Colonic mucosa (tissue), 4 donors: ENCODE measurements at regions not wholly inside any gene's neighbourhood (a gene's known extent, or its start where the extent isn't known, plus 50 kb on each side); places are given as distances from the start of the nearest gene placed in this dataset.

Experiments
- DNase-seq: peaks from one replicate; pipeline ENCODE4 v3.0.0-alpha.2; 2020
- H3K27ac ChIP-seq: fragments of 200-600 bp; one replicate; pipeline ENCODE4 v1.8.0; 2021
- H3K27me3 ChIP-seq: fragments of 200-600 bp; one replicate; pipeline ENCODE4 v1.8.0; 2021
- H3K36me3 ChIP-seq: fragments of 200-600 bp; one replicate; pipeline ENCODE4 v1.8.0; 2021
- H3K4me1 ChIP-seq: fragments of 200-600 bp; one replicate; pipeline ENCODE4 v1.8.0; 2021; ENCODE audit warnings: mild to moderate bottlenecking
- H3K4me3 ChIP-seq: fragments of 200-600 bp; one replicate; pipeline ENCODE4 v1.8.0; 2021
- H3K9ac ChIP-seq, 2 donors: one replicate each; pipeline ENCODE4 v1.7.0; 2013; ENCODE audit warnings: control low read depth in 2 of 2, low read depth in 2 of 2, low read length in 2 of 2
- H3K9me3 ChIP-seq: fragments of 200-600 bp; one replicate; pipeline ENCODE4 v1.8.0; 2021
- CTCF ChIP-seq: fragments of 200-600 bp; IDR thresholded peaks from one replicate; pipeline ENCODE4 v1.8.0; 2022; ENCODE audit warnings: antibody characterized with exemption, mild to moderate bottlenecking
- intact Hi-C: fragments of 100-400 bp; cut with DNase I; formaldehyde crosslinking; loops from one replicate; pipeline ENCODE4 v1.14.1; 2022
- donor health status: healthy.
- donor health status: DM: no; HTN: no; CAD: no.
- donor health status: DM: no; HTN: no; CAD: no.

- no peak overlapping the region for H3K27ac ChIP-seq
- no peak overlapping the region for H3K9ac ChIP-seq
- H3K4me3 ChIP-seq, result no peak overlapping the region
- no peak for DNase-seq
- H3K36me3 ChIP-seq, result no peaks in the 10 kb centered on the region
- intact Hi-C loops, result no loop called here
- TF ChIP-seq CTCF, result no peak
- H3K4me1 ChIP-seq, result no peaks in the 10 kb centered on the region
- no peaks in the 10 kb centered on the region for H3K9me3 ChIP-seq
- H3K27me3 ChIP-seq, result no peaks in the 10 kb centered on the region
Measured at GRCh38 chr3:25145176-25145575, 282.9 kb upstream of the RARB start.

- Histone ChIP-seq H3K36me3 (no peaks in the 10 kb centered on the region), H3K27ac (no peak overlapping the region), H3K27me3 (no peaks in the 10 kb centered on the region), H3K9me3 (no peaks in the 10 kb centered on the region), H3K4me1 (no peaks in the 10 kb centered on the region), H3K9ac (no peak overlapping the region), H3K4me3 (no peak overlapping the region)
- DNase-seq, result no peak
- intact Hi-C loops, result no loop called here
- no peak for TF ChIP-seq CTCF
Measured at GRCh38 chr3:25150199-25150598, 277.9 kb upstream of the RARB start.

GRCh38 chr3:25151281-25151902 lies 276.7 kb upstream of the RARB start:
- Histone ChIP-seq H3K9ac (no peak overlapping the region), H3K4me1 (no peaks in the 10 kb centered on the region), H3K36me3 (no peaks in the 10 kb centered on the region), H3K27me3 (no peaks in the 10 kb centered on the region), H3K4me3 (no peak overlapping the region), H3K9me3 (no peaks in the 10 kb centered on the region), H3K27ac (no peak overlapping the region)
- DNase-seq, result no peak
- intact Hi-C loops, result no loop called here
- TF ChIP-seq CTCF, result no peak

- DNase-seq, result no peak
- no peaks in the 10 kb centered on the region for H3K27me3 ChIP-seq
- H3K4me3 ChIP-seq, result no peak overlapping the region
- no peaks in the 10 kb centered on the region for H3K4me1 ChIP-seq
- intact Hi-C loops, result no loop called here
- H3K9me3 ChIP-seq, result no peaks in the 10 kb centered on the region
- no peaks in the 10 kb centered on the region for H3K36me3 ChIP-seq
- TF ChIP-seq CTCF, result no peak
- H3K9ac ChIP-seq, result no peak overlapping the region
- H3K27ac ChIP-seq, result no peak overlapping the region
Measured at GRCh38 chr3:25151903-25152295, 276.2 kb upstream of the RARB start.

GRCh38 chr3:25153136-25153535 lies 274.9 kb upstream of the RARB start:
- no peaks in the 10 kb centered on the region for H3K27me3 ChIP-seq
- H3K27ac ChIP-seq, result no peak overlapping the region
- H3K36me3 ChIP-seq, result no peaks in the 10 kb centered on the region
- TF ChIP-seq CTCF, result no peak
- H3K9me3 ChIP-seq, result no peaks in the 10 kb centered on the region
- no peaks in the 10 kb centered on the region for H3K4me1 ChIP-seq
- no peak overlapping the region for H3K9ac ChIP-seq
- no peak for DNase-seq
- no peak overlapping the region for H3K4me3 ChIP-seq
- intact Hi-C loops, result no loop called here
